H1 (cell line): ENCODE measurements at regions not wholly inside any gene's neighbourhood (a gene's known extent, or its start where the extent isn't known, plus 50 kb on each side); places are given as distances from the start of the nearest gene placed in this dataset.

ENCODE experiments used
- ASH2L ChIP-seq: fragments of 200-600, 300-600 bp; sonication (generic); IDR thresholded peaks from one replicate; pipeline ENCODE4 v1.7.1; 2017; ENCODE audit warnings: low read length
- CHD7 ChIP-seq: fragments of 300-600 bp; sonication (generic); IDR thresholded peaks from 2 replicates; pipeline ENCODE4 v1.7.1; 2012; ENCODE audit warnings: low read length, moderate library complexity, mild to moderate bottlenecking, inconsistent platforms; ENCODE audit not compliant: insufficient replicate concordance
- EP300 ChIP-seq, 2 experiments: IDR thresholded peaks; 1 replicate in 1 of 2; 2 replicates in 1 of 2; pipeline ENCODE4 v1.6.1; 2011 to 2012; ENCODE audit warnings: low read depth in 2 of 2, low read length in 2 of 2, mild to moderate bottlenecking in 2 of 2, borderline replicate concordance in 1 of 2, inconsistent platforms in 1 of 2, moderate library complexity in 1 of 2
- EZH2 ChIP-seq: fragments of 200-600 bp; sonication (generic); IDR thresholded peaks from 2 replicates; pipeline ENCODE4 v1.7.1; 2012; ENCODE audit warnings: low read depth, mild to moderate bottlenecking, moderate library complexity, low read length, inconsistent platforms; ENCODE audit not compliant: severe bottlenecking
- HDAC6 ChIP-seq: IDR thresholded peaks from one replicate; pipeline ENCODE4 v1.7.1; 2012; ENCODE audit warnings: low read depth, mild to moderate bottlenecking, inconsistent platforms, low read length, moderate library complexity
- NANOG ChIP-seq: IDR thresholded peaks from 2 replicates; pipeline ENCODE4 v1.6.1; 2011; ENCODE audit warnings: low read length, low read depth, mild to moderate bottlenecking, inconsistent platforms; ENCODE audit not compliant: insufficient read depth, poor library complexity, severe bottlenecking
- SP1 ChIP-seq: IDR thresholded peaks from 2 replicates; pipeline ENCODE4 v1.6.1; 2011; ENCODE audit warnings: low read depth, low read length
- TBP ChIP-seq: IDR thresholded peaks from 2 replicates; pipeline ENCODE4 v1.6.1; 2011; ENCODE audit warnings: low read depth, low read length, improper control_type of control experiment
- USF2 ChIP-seq: IDR thresholded peaks from 2 replicates; pipeline ENCODE4 v1.6.1; 2011; ENCODE audit warnings: low read length, improper control_type of control experiment

DNA sequence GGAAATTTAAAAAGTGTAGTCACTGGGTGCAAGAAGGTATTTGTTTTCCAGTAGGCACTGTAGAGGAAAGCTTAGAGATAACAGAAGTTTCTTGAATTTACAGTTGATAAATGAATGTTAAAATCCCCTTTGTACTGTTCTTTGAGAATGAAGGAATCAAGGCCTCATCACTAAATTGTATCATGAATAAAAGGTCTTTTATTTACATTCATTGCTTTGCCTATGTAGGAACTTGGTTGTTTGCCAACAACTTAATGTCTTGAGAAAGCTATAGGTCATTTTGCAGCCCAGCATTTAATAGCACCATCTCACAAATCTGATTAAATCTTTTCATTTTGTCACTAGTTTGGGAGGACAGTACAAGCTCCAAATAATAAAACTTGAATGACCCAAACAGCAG lies 213.9 kb upstream of the ITGA4 start (continued):
- TF ChIP-seq CHD7 = no peak
- TF ChIP-seq USF2 = no peak
- TF ChIP-seq ASH2L = no peak
- TF ChIP-seq EP300 (IDR thresholded peaks at IDR 0.05; ENCODE audit: borderline replicate concordance in 1 of 2, low read depth in 2 of 2, low read length in 2 of 2) = no peak
- no peak for TF ChIP-seq NANOG
- no peak for TF ChIP-seq HDAC6
- no peak for TF ChIP-seq SP1
- TF ChIP-seq TBP = no peak
- TF ChIP-seq EZH2 = no peak
